MG63 (cell line): ENCODE measurements at regions not wholly inside any gene's neighbourhood (a gene's known extent, or its start where the extent isn't known, plus 50 kb on each side); places are given as distances from the start of the nearest gene placed in this dataset.
"Not testable (repeated sequence)": the region's sequence is repeated elsewhere in the genome, so short reads cannot be mapped to it uniquely, and the experiment has no call there.

Experiments used
- DNase-seq: peaks from one replicate; pipeline ENCODE4 v3.0.0-alpha.2; 2020
- H3K27me3 ChIP-seq: fragments of 250-450 bp; sonication (Bioruptor Pico); 2 replicates; pipeline ENCODE4 v1.5.1; 2020; ENCODE audit warnings: mild to moderate bottlenecking, moderate library complexity
- H3K36me3 ChIP-seq: fragments of 250-450 bp; sonication (Bioruptor Pico); 2 replicates; pipeline ENCODE4 v1.5.1; 2020; ENCODE audit warnings: mild to moderate bottlenecking, moderate library complexity
- H3K4me3 ChIP-seq: fragments of 250-450 bp; sonication (Bioruptor Pico); 2 replicates; pipeline ENCODE4 v1.5.1; 2020; ENCODE audit warnings: mild to moderate bottlenecking, moderate library complexity
- H3K9me3 ChIP-seq: fragments of 250-450 bp; sonication (Bioruptor Pico); 2 replicates; pipeline ENCODE4 v1.5.1; 2020; ENCODE audit warnings: mild to moderate bottlenecking, moderate library complexity

- H3K9me3 ChIP-seq, result no peaks in the 10 kb centered on the region
- no peaks in the 10 kb centered on the region for H3K27me3 ChIP-seq
- no peak overlapping the region for H3K4me3 ChIP-seq
- no peak for DNase-seq
- no peaks in the 10 kb centered on the region for H3K36me3 ChIP-seq
These were observed 1408.4 kb upstream of the C9orf72 start for GRCh38 chr9:28981711-28982110.

- Histone ChIP-seq H3K36me3 (no peaks in the 10 kb centered on the region), H3K27me3 (no peaks in the 10 kb centered on the region), H3K9me3 (no peaks in the 10 kb centered on the region), H3K4me3 (no peak overlapping the region)
- DNase-seq, result no peak
These were observed 1410.7 kb upstream of the C9orf72 start for GRCh38 chr9:28984016-28984415.

GRCh38 chr9:28990009-28990408 is 1416.7 kb upstream of the C9orf72 start:
- not testable (repeated sequence) for H3K9me3 ChIP-seq, H3K27me3 ChIP-seq, H3K4me3 ChIP-seq, DNase-seq, H3K36me3 ChIP-seq

DNA sequence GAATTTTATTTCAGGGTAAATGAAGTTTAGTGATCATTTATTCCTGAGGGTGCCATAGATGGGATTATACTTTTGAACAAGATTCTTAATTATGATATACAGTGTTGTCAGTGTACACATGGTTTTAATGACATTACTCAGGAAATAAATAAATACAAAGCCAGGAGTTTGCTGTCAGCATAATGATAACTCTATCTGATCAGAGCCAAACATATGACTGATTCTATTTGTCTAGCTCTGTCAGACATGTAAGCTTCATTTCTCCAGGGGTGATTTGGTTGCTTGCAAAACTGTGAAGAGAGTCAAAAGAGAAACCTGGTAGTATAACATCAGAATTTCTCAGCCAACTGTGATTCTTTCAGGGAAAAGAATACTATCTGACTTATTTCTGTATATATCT is 1425.8 kb upstream of the C9orf72 start:
- Histone ChIP-seq H3K4me3 (no peak overlapping the region), H3K36me3 (no peaks in the 10 kb centered on the region), H3K27me3 (no peaks in the 10 kb centered on the region), H3K9me3 (no peaks in the 10 kb centered on the region)
- no peak for DNase-seq

GRCh38 chr9:28999806-29000205 is 1426.5 kb upstream of the C9orf72 start:
- Histone ChIP-seq H3K36me3 (no peaks in the 10 kb centered on the region), H3K9me3 (no peaks in the 10 kb centered on the region), H3K4me3 (no peak overlapping the region), H3K27me3 (no peaks in the 10 kb centered on the region)
- DNase-seq, result no peak

- no peak for DNase-seq
- H3K4me3 ChIP-seq, result no peak overlapping the region
- H3K9me3 ChIP-seq, result no peaks in the 10 kb centered on the region
- no peaks in the 10 kb centered on the region for H3K27me3 ChIP-seq
- no peaks in the 10 kb centered on the region for H3K36me3 ChIP-seq
These were observed 1427.7 kb upstream of the C9orf72 start for GRCh38 chr9:29001006-29001405.

DNA sequence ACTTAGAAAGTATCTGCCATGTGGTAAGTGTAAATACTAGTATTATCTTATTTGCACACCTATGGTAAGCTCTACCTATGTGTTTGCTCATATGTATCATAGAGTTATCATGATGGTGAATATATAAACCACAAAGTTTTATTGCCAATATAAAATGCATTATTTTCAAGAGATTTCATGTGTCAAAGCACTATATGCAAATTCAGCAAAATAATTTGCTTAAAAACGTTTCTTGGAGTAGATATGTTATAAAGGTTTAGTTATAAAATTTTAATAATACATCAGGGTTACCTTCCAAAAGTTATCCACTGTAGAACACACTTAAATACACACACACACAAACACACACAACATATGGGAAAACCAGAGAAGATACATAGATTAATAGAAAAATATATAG is 1431.7 kb upstream of the C9orf72 start:
- Histone ChIP-seq H3K9me3 (no peaks in the 10 kb centered on the region), H3K4me3 (no peak overlapping the region), H3K36me3 (no peaks in the 10 kb centered on the region), H3K27me3 (no peaks in the 10 kb centered on the region)
- no peak for DNase-seq

DNA sequence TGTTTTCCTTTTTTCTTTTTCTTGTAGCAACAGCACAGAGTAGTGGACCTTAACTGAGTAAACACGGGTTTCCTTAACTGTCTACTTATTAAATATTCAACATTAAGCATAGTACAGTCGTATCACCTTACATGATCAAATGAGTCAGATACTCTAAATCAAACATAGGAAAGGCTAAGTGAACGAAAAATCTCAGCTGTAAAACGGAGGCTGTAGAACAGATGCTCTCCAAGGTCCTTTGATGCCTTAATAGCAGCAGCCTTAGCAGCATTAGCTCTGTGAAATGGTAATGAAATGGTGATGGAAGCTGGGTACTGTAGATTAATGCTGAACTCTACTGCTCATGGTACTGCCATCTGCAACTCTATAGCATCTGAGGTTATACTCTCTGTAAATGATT is 1433.3 kb upstream of the C9orf72 start:
- H3K4me3 ChIP-seq, result no peak overlapping the region
- no peaks in the 10 kb centered on the region for H3K9me3 ChIP-seq
- no peak for DNase-seq
- no peaks in the 10 kb centered on the region for H3K27me3 ChIP-seq
- H3K36me3 ChIP-seq, result no peaks in the 10 kb centered on the region

- H3K9me3 ChIP-seq, result no peaks in the 10 kb centered on the region
- no peaks in the 10 kb centered on the region for H3K27me3 ChIP-seq
- no peak overlapping the region for H3K4me3 ChIP-seq
- DNase-seq, result no peak
- H3K36me3 ChIP-seq, result no peaks in the 10 kb centered on the region
These were observed 1439.6 kb upstream of the C9orf72 start for GRCh38 chr9:29012911-29013310.

DNA sequence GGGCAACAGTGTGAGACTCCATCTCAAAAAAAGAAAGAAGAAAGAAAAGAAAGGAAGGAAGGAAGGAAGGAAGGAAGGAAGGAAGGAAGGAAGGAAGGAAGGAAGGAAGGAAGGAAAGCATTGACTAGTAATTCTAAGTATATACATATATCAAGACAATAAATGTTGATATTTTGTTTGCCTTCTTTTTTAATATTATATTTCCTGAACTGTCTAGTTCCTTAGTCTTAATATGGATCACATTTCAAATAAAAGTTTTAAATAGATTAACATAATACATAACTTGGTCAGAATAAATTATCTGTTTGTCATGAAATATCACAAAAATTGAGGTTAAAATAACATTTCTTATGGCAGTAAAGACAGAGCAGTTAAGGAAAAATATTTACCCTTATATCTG is 1448.4 kb upstream of the C9orf72 start:
- no peak for DNase-seq
- Histone ChIP-seq H3K36me3 (no peaks in the 10 kb centered on the region), H3K27me3 (no peaks in the 10 kb centered on the region), H3K9me3 (no peaks in the 10 kb centered on the region), H3K4me3 (no peak overlapping the region)

GRCh38 chr9:29038332-29038731 is 1465.1 kb upstream of the C9orf72 start:
- Histone ChIP-seq H3K9me3 (no peaks in the 10 kb centered on the region), H3K36me3 (no peaks in the 10 kb centered on the region), H3K27me3 (no peaks in the 10 kb centered on the region), H3K4me3 (no peak overlapping the region)
- no peak for DNase-seq

DNA sequence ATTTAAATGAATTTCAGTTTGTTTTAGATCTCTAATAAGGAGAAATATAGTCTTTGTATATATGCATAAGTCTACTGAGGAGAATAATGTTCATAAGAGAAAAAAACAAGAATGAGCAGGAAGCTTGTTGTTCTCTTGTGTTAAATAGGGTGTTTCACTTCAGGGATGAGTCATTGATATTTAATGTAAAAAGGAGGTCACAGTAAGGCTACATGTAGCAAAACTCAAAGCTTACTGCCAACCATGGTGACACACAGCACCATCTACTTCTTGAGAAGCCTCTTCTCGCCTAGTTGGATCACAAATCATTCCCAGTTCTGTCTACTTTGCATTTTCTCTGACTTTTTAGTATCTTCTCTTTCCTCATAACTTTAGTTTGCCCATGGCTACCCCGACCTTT is 1466.0 kb upstream of the C9orf72 start:
- H3K9me3 ChIP-seq, result no peaks in the 10 kb centered on the region
- H3K27me3 ChIP-seq, result no peaks in the 10 kb centered on the region
- no peaks in the 10 kb centered on the region for H3K36me3 ChIP-seq
- no peak for DNase-seq
- no peak overlapping the region for H3K4me3 ChIP-seq

- DNase-seq, result no peak
These were observed 1469.8 kb upstream of the C9orf72 start for GRCh38 chr9:29043072-29043471.

GRCh38 chr9:29044959-29045358 is 1471.7 kb upstream of the C9orf72 start:
- H3K36me3 ChIP-seq, result no peaks in the 10 kb centered on the region
- H3K27me3 ChIP-seq, result no peaks in the 10 kb centered on the region
- H3K9me3 ChIP-seq, result no peaks in the 10 kb centered on the region
- no peak overlapping the region for H3K4me3 ChIP-seq
- no peak for DNase-seq

More at GRCh38 chr9:29043072-29043471, 1469.8 kb upstream of the C9orf72 start:
- H3K27me3 ChIP-seq, result no peaks in the 10 kb centered on the region
- H3K36me3 ChIP-seq, result no peaks in the 10 kb centered on the region
- H3K9me3 ChIP-seq, result no peaks in the 10 kb centered on the region
- no peak overlapping the region for H3K4me3 ChIP-seq

GRCh38 chr9:29060041-29060440 is 1486.8 kb upstream of the C9orf72 start:
- H3K4me3 ChIP-seq, result no peak overlapping the region
- no peaks in the 10 kb centered on the region for H3K36me3 ChIP-seq
- DNase-seq, result no peak
- no peaks in the 10 kb centered on the region for H3K9me3 ChIP-seq
- H3K27me3 ChIP-seq, result no peaks in the 10 kb centered on the region

DNA sequence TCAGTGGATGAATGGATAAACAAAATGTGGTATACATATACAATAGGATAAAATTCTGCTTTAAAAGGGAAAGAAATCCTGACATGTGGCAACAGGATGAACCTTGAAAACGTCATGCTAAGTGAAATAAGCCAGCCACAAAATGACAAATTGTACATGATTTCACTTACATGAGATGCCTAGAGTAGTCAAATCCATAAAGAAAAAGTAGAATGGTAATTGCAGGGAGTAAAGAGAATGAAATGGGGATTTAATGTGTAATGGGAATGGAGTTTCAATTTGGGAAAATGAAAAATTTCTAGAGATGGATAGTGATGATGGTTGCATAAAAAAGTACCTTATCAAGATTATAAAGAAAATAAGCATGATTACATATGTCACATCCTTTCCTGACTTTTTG is 1489.2 kb upstream of the C9orf72 start:
- DNase-seq, result no peak
- H3K9me3 ChIP-seq, result no peaks in the 10 kb centered on the region
- no peaks in the 10 kb centered on the region for H3K36me3 ChIP-seq
- no peaks in the 10 kb centered on the region for H3K27me3 ChIP-seq
- H3K4me3 ChIP-seq, result no peak overlapping the region

DNA sequence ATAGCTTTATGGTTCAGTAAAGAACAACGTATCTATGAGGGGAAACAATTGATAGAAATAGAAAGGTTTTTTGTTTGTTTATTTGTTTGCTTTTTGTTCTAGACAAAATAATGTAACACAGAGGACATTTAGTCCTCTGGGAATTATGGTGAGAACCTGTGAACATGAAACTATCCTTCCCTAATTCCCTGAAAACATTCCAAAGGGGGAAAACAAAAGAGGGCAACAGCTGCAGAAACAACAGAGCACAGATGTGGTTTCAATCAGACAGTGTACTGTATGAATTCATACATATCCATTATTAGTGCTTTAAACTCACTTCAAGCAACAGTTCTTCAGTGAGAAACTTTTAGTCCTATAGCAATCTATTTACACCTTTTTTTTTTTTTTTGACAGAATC is 1489.8 kb upstream of the C9orf72 start:
- H3K27me3 ChIP-seq, result no peaks in the 10 kb centered on the region
- no peaks in the 10 kb centered on the region for H3K36me3 ChIP-seq
- no peak overlapping the region for H3K4me3 ChIP-seq
- DNase-seq, result no peak
- no peaks in the 10 kb centered on the region for H3K9me3 ChIP-seq

DNA sequence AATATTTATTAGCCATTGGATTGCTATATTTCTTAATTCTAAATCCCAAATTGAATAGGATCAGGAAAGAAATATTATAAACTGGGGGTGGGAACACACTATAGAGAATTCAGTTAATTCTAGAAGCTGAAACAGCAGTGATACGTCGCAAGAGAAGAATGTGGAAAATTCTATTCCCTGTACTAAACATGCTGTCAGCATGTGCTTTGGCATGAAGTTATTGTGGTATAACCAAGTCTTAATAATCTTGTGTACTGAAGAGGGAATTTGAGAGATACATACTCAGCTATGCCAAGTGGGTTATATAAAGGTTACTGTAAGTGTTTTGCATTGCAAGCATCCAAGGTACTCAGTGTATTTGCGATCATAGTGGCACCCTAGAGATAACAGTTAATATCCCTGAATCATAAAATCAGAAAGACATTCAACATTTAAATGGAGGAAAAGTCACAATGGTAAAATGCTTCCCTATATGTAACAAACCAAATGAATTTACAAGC is 1492.9 kb upstream of the C9orf72 start:
- no peak for DNase-seq
- no peaks in the 10 kb centered on the region for H3K27me3 ChIP-seq
- H3K4me3 ChIP-seq, result no peak overlapping the region

GRCh38 chr9:29068461-29068860 is 1495.2 kb upstream of the C9orf72 start:
- H3K27me3 ChIP-seq, result no peaks in the 10 kb centered on the region
- no peak for DNase-seq
- H3K4me3 ChIP-seq, result no peak overlapping the region

More for the DNA sequence above, 1492.9 kb upstream of the C9orf72 start:
- H3K9me3 ChIP-seq, result no peaks in the 10 kb centered on the region
- H3K36me3 ChIP-seq, result no peaks in the 10 kb centered on the region

More at GRCh38 chr9:29068461-29068860, 1495.2 kb upstream of the C9orf72 start:
- no peaks in the 10 kb centered on the region for H3K9me3 ChIP-seq
- no peaks in the 10 kb centered on the region for H3K36me3 ChIP-seq
